NOMO-1 (cell line): ENCODE measurements at regions not wholly inside any gene's neighbourhood (a gene's known extent, or its start where the extent isn't known, plus 50 kb on each side); places are given as distances from the start of the nearest gene placed in this dataset.
A peak's percentile ranks its signal among the peaks of the same experiment; 100 is the strongest.
"Not testable (repeated sequence)": the region's sequence is repeated elsewhere in the genome, so short reads cannot be mapped to it uniquely, and the experiment has no call there.

Experiments
- DNase-seq, 2 experiments: peaks; one replicate each; lab custom pipeline; 2025; ENCODE audit not compliant: unreplicated experiment in 2 of 2; lab: John Stamatoyannopoulos, UW

GRCh38 chr4:20124317-20125026, 127.2 kb upstream of the SLIT2 start:
- no peak for DNase-seq

GRCh38 chr4:20122198-20122988, 129.3 kb upstream of the SLIT2 start:
- no peak for DNase-seq

- DNase-seq: no peak
These were observed 132.6 kb upstream of the SLIT2 start for GRCh38 chr4:20119141-20119540.

GRCh38 chr4:20109391-20109790, 142.3 kb upstream of the SLIT2 start:
- peak in 1 of 2 experiments; percentile 25 for DNase-seq

GRCh38 chr4:20106921-20107320, 144.8 kb upstream of the SLIT2 start:
- no peak for DNase-seq

- no peak for DNase-seq
These were observed 149.9 kb upstream of the SLIT2 start for GRCh38 chr4:20101831-20102230.

GRCh38 chr4:20096911-20097310, 154.8 kb upstream of the SLIT2 start:
- DNase-seq: no peak

- no peak for DNase-seq
These were observed 155.7 kb upstream of the SLIT2 start for GRCh38 chr4:20095805-20096541.

- no peak for DNase-seq
These were observed 159.9 kb upstream of the SLIT2 start for GRCh38 chr4:20091781-20092180.

GRCh38 chr4:20087522-20087911, 164.2 kb upstream of the SLIT2 start:
- no peak for DNase-seq

- peak; percentile 76 to 84 for DNase-seq
These were observed 164.7 kb upstream of the SLIT2 start for GRCh38 chr4:20086799-20087521.

- no peak for DNase-seq
These were observed 165.5 kb upstream of the SLIT2 start for GRCh38 chr4:20086067-20086798.

- no peak for DNase-seq
These were observed 166.1 kb upstream of the SLIT2 start for GRCh38 chr4:20085653-20086052.

- DNase-seq: no peak
These were observed 166.5 kb upstream of the SLIT2 start for GRCh38 chr4:20085156-20085555.

- DNase-seq: peak; percentile 32 to 44
These were observed 167.2 kb upstream of the SLIT2 start for GRCh38 chr4:20084488-20084887.

- no peak for DNase-seq
These were observed 173.1 kb upstream of the SLIT2 start for GRCh38 chr4:20078644-20079043.

- DNase-seq: peak; percentile 27 to 51
These were observed 176.3 kb upstream of the SLIT2 start for GRCh38 chr4:20075248-20075871.

- no peak for DNase-seq
These were observed 177.3 kb upstream of the SLIT2 start for GRCh38 chr4:20074450-20074849.

- DNase-seq: no peak
These were observed 185.8 kb upstream of the SLIT2 start for GRCh38 chr4:20065952-20066351.

- DNase-seq: not testable (repeated sequence)
These were observed 188.8 kb upstream of the SLIT2 start for GRCh38 chr4:20062857-20063256.
